NCI-H510A treated with DMSO at 0.1 percent for 48 hours (cell line): ENCODE measurements at regions not wholly inside any gene's neighbourhood (a gene's known extent, or its start where the extent isn't known, plus 50 kb on each side); places are given as distances from the start of the nearest gene placed in this dataset.

ENCODE experiments used
- DNase-seq: peaks from one replicate; lab custom pipeline; 2025; lab: John Stamatoyannopoulos, UW

DNA sequence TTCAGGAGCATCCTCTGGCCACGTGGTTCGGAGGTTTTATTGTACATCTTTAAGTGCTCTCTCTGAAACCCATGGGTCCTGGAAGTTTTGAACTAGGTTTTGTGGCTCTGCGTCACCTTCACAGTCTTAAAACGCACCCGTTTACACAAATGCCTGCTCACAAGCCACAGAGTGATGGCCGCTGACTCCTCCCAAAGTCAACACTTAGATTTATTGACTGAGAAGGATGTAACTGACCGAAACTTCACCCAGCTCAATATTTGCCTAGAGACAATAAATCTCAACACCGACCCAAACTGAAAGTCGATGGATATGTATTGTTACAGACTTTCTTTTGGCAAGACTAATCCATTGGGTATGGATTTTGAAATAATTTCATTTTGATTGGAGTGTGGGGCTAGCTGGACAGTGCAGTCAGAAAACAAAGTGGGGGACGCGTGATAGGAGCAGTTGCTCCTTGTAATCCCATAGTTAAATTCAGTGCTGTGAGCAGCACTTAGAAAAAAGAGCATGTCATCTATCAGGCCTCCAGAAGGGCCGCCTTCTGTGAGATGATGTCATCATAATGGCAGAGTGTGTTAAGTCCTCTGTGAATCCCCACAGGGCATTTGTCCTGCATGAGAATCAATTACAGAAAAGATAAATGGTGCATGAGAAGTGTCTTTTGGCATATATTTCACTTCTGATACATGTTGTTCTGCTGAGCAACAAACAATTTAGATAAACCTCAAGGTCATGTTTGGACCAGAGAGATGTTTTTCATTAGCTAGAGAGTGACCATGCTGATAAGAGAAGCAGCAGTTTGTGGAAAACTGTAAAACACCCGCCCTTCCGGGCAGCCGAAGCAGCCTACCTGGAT, 183.7 kb downstream of the INO80D start:
- peak; percentile 94 for DNase-seq

DNA sequence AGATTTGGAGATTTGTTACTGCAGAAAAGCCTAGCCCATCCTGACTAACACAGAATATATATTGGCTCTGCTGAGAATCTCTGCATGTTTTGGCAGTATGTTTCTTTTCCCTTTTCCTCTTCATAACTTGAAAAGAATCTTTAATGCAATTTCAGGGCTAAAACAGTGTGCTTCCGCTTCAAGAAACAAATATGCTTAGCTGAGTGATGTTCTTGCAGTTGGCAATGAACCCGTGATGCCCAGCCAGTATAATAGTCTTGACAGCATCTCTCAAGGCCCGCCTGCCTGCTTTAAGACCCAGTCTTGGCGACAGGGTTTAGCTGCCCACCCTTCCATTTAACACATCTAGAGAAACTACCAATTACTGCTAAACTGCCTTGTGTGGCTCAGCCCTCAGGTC, 184.5 kb downstream of the INO80D start:
- no peak for DNase-seq

GRCh38 chr2:205898744-205899143, 187.2 kb downstream of the INO80D start:
- no peak for DNase-seq

- peak; percentile 22 for DNase-seq
Observed at GRCh38 chr2:205895981-205896655, 189.9 kb downstream of the INO80D start.

GRCh38 chr2:205892665-205893259, 193.2 kb downstream of the INO80D start:
- DNase-seq: no peak

- peak; percentile 64 for DNase-seq
Observed at GRCh38 chr2:205892251-205892655, 193.7 kb downstream of the INO80D start.

DNA sequence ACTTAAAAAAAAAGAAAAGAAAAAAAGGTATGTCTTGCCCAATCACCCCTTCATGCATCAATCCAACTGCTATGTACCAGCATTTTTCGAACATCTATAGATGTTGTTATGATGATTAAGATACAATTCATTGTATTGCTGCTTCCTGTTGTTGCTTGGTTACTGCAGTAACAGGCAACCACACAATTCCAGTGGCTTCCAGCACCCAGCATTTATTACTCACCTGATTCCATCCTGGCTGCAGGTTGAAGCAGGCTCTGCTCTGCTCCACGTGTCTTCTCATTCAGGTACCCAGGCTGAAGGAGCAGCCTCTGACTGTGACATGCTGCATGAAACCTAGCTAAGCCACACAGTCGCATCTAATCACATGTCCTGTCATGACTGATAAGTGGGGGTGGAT, 196.9 kb downstream of the INO80D start:
- peak; percentile 84 for DNase-seq

- no peak for DNase-seq
Observed at GRCh38 chr2:205887637-205888036, 198.3 kb downstream of the INO80D start.

GRCh38 chr2:205885492-205886099, 200.4 kb downstream of the INO80D start:
- no peak for DNase-seq

GRCh38 chr2:205883965-205884364, 201.7 kb downstream of the NRP2 start:
- DNase-seq: peak; percentile 71

GRCh38 chr2:205882806-205883425, 200.6 kb downstream of the NRP2 start:
- no peak for DNase-seq

DNA sequence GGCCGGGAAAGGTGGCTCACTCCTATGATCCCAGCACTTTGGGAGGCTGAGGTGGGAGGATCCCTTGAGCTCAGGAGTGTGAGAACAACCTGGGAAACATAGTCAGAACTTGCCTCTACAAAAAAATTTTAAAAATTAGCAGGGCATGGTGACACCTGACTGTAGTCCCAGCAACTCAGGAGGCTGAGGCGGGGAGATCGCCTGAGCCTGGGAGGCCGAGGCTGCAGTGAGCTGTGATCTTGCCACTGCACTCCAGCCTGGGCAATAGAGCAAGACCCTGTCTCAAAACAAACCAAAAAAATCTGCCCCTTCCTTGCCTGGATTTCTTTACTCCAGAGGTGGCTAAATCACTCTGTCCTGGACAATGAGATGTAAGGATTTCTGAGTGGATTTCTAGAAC, 197.7 kb downstream of the NRP2 start:
- DNase-seq: no peak

- peak; percentile 47 for DNase-seq
Observed at GRCh38 chr2:205878999-205879762, 196.9 kb downstream of the NRP2 start.

GRCh38 chr2:205877496-205877895, 195.2 kb downstream of the NRP2 start:
- DNase-seq: no peak

DNA sequence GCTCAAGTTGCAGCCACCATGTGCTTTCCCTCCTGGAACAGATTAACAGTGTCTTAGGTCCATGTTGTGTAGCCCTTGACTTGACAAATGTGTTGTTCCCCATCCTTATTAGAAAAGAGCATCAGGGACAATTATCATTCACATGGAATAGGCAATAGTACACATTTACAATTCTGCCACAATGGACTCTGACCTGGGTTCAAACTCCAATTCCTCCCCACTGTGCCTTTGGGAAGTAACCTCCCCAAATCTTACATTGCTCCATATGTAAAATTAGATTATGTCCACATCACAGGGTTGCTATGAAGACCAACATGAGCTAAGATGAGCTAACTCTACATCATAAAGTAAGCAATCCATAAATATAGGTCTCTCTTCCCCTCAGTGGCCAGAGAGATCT, 193.8 kb downstream of the NRP2 start:
- no peak for DNase-seq

DNA sequence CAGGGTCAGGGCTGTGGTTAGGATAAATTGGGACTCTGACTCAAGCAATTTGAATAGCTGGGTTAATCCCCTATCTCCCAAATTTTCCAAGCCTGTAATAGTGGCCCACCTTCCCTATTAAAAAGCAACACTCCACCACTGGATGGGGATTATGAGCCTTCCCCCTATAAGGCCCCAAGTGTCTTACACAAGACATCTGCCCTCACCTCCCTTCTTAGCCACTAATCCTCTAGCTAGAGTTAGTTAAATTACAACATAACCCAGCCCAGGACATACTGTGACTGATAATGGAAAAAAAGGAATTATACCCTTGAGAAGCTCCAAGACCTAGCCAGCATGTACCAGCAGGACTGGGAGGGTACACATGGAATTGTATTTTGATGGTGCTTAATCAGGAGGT, 190.4 kb downstream of the NRP2 start:
- peak; percentile 34 for DNase-seq

DNA sequence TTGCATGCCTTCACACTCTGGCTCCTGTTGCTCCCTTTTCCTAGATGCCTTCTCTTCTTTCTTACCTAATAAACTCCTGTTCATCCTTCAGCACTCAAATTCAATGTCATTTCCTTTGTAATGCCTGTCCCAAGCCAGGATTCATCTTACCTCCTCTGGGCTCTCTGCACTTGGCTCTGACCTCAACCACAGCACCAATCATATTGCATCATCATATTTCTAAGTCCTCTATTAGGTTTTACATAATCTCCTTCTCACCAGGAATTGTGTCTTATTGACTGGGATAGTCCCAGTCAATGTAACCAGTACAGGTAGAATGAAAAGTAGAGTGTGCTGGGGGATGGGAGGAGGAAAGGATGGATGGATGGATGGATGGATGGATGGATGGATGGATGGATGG, 187.1 kb downstream of the NRP2 start:
- no peak for DNase-seq

- no peak for DNase-seq
Observed at GRCh38 chr2:205868773-205869333, 186.6 kb downstream of the NRP2 start.

DNA sequence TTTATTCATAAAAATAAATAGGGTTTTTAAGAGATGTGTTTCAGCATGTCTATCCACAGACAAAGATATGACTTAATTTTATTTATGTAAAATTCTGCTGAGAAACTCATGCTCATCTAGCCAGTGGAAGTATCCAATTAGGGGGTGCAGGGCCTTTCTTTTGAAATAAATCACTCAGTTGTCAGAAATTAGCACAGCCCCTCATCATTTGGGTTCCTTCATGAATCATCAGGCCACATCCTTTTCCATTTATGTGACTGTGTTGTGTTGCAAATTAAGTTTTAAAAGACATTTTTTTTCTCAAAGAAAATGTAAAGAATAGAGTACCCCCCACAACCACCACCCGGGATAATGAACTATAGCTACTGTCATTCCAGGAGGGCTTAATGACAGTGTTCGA, 185.8 kb downstream of the NRP2 start:
- DNase-seq: no peak

GRCh38 chr2:205867371-205867770, 185.1 kb downstream of the NRP2 start:
- DNase-seq: no peak

DNA sequence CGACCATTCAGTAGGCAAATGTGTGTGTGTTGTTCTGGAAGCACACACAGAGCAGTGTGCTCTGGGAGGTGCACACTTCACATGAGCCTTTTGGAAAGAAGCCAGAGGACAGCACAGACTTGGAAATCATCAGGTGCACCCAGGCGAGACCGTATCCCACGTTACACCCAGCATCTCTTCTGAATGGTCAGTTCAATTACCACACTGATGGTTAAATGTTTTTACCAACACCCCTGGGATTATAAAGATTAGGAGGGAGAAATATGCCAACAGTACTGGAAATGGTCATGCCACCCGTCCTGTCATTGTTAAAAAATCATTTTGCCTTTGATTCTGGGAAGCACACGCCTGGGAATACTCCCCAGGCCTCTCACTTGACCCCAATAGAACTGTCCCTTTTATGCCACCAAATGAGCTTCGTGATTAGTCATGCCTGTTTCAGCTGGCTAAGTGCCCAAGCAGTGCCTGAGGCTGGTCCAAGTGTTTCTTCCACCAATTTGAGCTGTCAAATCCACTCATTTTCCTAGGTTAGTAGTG, 183.7 kb downstream of the NRP2 start:
- peak; percentile 69 for DNase-seq
